Esophagus muscularis mucosa (tissue), 4 donors: ENCODE measurements at regions not wholly inside any gene's neighbourhood (a gene's known extent, or its start where the extent isn't known, plus 50 kb on each side); places are given as distances from the start of the nearest gene placed in this dataset.

Source experiments
- DNase-seq: peaks from one replicate; pipeline ENCODE4 v3.0.0-alpha.2; 2017; ENCODE audit errors: extremely low spot score
- H3K27ac ChIP-seq, 4 donors: fragments of 200-600 bp; sonication (generic); replicated peaks in 1 of 4; 1 replicate in 3 of 4; 2 replicates in 1 of 4; pipeline ENCODE4 v1.5.1; 2016 to 2019; ENCODE audit warnings: mild to moderate bottlenecking in 1 of 4
- H3K27me3 ChIP-seq, 4 donors: fragments of 200-600 bp; sonication (generic); one replicate each; pipeline versions ENCODE4 v1.5.1 to v1.6.0; 2016 to 2019
- H3K36me3 ChIP-seq, 4 donors: fragments of 200-600 bp; sonication (generic); one replicate each; pipeline ENCODE4 v1.5.1; 2016 to 2019
- H3K4me1 ChIP-seq, 4 donors: fragments of 200-600 bp; sonication (generic); one replicate each; pipeline ENCODE4 v1.5.1; 2016 to 2019
- H3K4me3 ChIP-seq, 4 donors: fragments of 200-600 bp; sonication (generic); 1 replicate in 2 of 4; 2 replicates in 2 of 4; pipeline ENCODE4 v1.5.1; 2016 to 2019; ENCODE audit warnings: mild to moderate bottlenecking in 4 of 4, moderate library complexity in 1 of 4
- H3K9me3 ChIP-seq, 4 donors: fragments of 200-600 bp; sonication (generic); 1 replicate in 3 of 4; 2 replicates in 1 of 4; pipeline ENCODE4 v1.5.1; 2016 to 2019
- EP300 ChIP-seq: sonication (generic); formaldehyde crosslinking; IDR thresholded peaks from one replicate; pipeline ENCODE4 v1.6.1; 2017; ENCODE audit warnings: antibody characterized with exemption
- POLR2A ChIP-seq: fragments of 450-650 bp; IDR thresholded peaks from one replicate; pipeline ENCODE4 v1.6.1; 2017; ENCODE audit warnings: antibody characterized with exemption, moderate library complexity, mild to moderate bottlenecking, low read depth
- POLR2AphosphoS5 ChIP-seq, 2 donors: sonication (generic); formaldehyde crosslinking; IDR thresholded peaks; one replicate each; pipeline ENCODE4 v1.6.1; 2017; ENCODE audit warnings: antibody characterized with exemption in 2 of 2
- WGBS: methylation state at CpG from one replicate; pipeline ENCODE4 v1.1.5; 2018; 5-methylcytosine and 5-hydroxymethylcytosine counted together
- intact Hi-C: fragments of 100-400 bp; cut with DNase I; formaldehyde crosslinking; loops from one replicate; pipeline ENCODE4 v1.15.1; 2023
- TF ChIP-seq, protein P1 (sequence below), 3 experiments: fragments of 200-600 bp in 2 of 3; fragments of 450-650 bp in 1 of 3; sonication (generic) in 2 of 3; IDR thresholded peaks; one replicate each; pipeline ENCODE4 v1.5.1; 2017 to 2019; ENCODE audit warnings: antibody characterized with exemption in 3 of 3, mild to moderate bottlenecking in 2 of 3, moderate library complexity in 1 of 3

DNA sequence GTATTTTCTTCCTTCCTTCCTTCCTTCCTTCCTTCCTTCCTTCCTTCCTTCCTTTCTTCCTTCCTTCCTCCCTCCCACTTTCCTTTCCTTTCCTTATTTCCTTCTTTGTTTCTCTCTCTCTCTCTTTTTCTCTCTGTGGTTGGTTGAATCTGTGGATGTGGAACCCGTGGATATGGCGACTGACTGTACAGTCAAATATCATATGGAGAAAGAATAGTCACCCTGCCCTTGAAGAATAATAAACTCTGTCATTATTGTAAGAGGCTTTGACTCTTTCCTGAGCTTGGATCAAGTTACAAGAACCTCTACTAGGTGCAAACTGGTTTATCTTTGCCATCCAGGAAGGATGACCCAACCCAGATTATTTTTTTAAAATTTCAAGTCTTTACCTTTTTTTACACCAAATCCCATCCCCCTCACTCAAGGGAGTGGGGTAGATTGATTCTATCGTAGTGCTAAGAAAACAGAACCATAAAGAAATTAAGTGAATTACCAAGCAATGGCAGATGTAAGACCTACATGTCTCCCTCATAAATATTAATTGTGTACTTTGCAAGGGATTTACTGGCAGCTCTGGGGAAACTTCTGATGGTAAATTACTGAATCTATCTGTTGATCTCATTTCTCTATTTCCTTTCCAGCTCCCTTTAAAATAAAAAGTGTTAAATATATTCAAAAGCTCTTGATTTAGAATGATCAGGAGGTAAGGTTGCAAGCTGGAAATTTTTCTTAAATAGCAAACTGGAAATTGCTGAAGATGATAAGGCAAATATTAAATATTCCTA, 667.5 kb downstream of the UTRN start:
- TF ChIP-seq POLR2AphosphoS5 (IDR thresholded peaks at IDR 0.05): no peak
- TF ChIP-seq POLR2A: no peak
- TF ChIP-seq EP300: no peak
- TF ChIP-seq, protein P1, sequence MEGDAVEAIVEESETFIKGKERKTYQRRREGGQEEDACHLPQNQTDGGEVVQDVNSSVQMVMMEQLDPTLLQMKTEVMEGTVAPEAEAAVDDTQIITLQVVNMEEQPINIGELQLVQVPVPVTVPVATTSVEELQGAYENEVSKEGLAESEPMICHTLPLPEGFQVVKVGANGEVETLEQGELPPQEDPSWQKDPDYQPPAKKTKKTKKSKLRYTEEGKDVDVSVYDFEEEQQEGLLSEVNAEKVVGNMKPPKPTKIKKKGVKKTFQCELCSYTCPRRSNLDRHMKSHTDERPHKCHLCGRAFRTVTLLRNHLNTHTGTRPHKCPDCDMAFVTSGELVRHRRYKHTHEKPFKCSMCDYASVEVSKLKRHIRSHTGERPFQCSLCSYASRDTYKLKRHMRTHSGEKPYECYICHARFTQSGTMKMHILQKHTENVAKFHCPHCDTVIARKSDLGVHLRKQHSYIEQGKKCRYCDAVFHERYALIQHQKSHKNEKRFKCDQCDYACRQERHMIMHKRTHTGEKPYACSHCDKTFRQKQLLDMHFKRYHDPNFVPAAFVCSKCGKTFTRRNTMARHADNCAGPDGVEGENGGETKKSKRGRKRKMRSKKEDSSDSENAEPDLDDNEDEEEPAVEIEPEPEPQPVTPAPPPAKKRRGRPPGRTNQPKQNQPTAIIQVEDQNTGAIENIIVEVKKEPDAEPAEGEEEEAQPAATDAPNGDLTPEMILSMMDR (IDR thresholded peaks at IDR 0.05): no peak
- 98% methylated on average over 3 of the region's 3 CpGs for WGBS
- Histone ChIP-seq H3K27me3 (no peaks in the 10 kb centered on the region), H3K4me1 (peaks cover 0 to 11% (median 0%) of the 10 kb centered on the region in 4 donors), H3K4me3 (no peak overlapping the region), H3K9me3 (no peaks in the 10 kb centered on the region), H3K27ac (no peak overlapping the region), H3K36me3 (no peaks in the 10 kb centered on the region)
- intact Hi-C loops: no loop called here
- no peak for DNase-seq

GRCh38 chr6:144953552-144954240, 668.6 kb downstream of the UTRN start:
- H3K27ac ChIP-seq: no peak overlapping the region
- H3K9me3 ChIP-seq: no peaks in the 10 kb centered on the region
- 81% methylated on average over 5 of the region's 5 CpGs for WGBS
- peaks cover 0 to 11% (median 0%) of the 10 kb centered on the region in 4 donors for H3K4me1 ChIP-seq
- H3K27me3 ChIP-seq: no peaks in the 10 kb centered on the region
- no peak for TF ChIP-seq POLR2AphosphoS5 (IDR thresholded peaks at IDR 0.05)
- no peak for TF ChIP-seq POLR2A
- TF ChIP-seq, protein P1 (IDR thresholded peaks at IDR 0.05): no peak
- TF ChIP-seq EP300: no peak
- no peak for DNase-seq
- intact Hi-C loops: no loop called here
- H3K4me3 ChIP-seq: no peak overlapping the region
- H3K36me3 ChIP-seq: no peaks in the 10 kb centered on the region

DNA sequence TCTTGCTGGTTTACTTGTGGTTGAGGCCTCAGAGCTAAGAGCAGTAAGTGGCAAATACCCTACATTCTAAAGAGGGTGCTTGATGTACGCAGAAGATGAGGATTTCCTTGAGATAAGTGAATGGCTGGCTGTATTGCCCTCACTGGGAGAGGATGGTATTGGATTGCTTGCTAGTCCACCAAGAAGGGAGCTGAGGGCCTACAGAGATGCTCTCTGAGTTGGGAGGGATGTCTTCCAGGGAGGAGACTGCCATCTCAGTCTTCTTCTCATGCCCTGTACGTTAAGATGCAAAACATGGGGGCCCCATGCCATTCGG, 669.1 kb downstream of the UTRN start:
- Histone ChIP-seq H3K36me3 (no peaks in the 10 kb centered on the region), H3K9me3 (no peaks in the 10 kb centered on the region), H3K27me3 (no peaks in the 10 kb centered on the region), H3K27ac (no peak overlapping the region), H3K4me1 (peaks cover 0 to 11% (median 0%) of the 10 kb centered on the region in 4 donors), H3K4me3 (no peak overlapping the region)
- TF ChIP-seq POLR2A: no peak
- no peak for TF ChIP-seq POLR2AphosphoS5 (IDR thresholded peaks at IDR 0.05)
- TF ChIP-seq EP300: no peak
- TF ChIP-seq, protein P1 (IDR thresholded peaks at IDR 0.05): no peak
- no peak for DNase-seq
- intact Hi-C loops: no loop called here
- 93% methylated on average over 3 of the region's 3 CpGs for WGBS

- 10% methylated on average over 2 of the region's 2 CpGs for WGBS
- TF ChIP-seq POLR2A: no peak
- TF ChIP-seq POLR2AphosphoS5 (IDR thresholded peaks at IDR 0.05): no peak
- TF ChIP-seq, protein P1 (IDR thresholded peaks at IDR 0.05): no peak
- TF ChIP-seq EP300: no peak
- Histone ChIP-seq H3K4me1 (peaks cover 0 to 11% (median 0%) of the 10 kb centered on the region in 4 donors), H3K27me3 (no peaks in the 10 kb centered on the region), H3K27ac (no peak overlapping the region), H3K4me3 (no peak overlapping the region), H3K36me3 (no peaks in the 10 kb centered on the region), H3K9me3 (no peaks in the 10 kb centered on the region)
- intact Hi-C loops: no loop called here
- no peak for DNase-seq
Measured at GRCh38 chr6:144955392-144955791, 670.3 kb downstream of the UTRN start.
